HG02973 (cell line): ENCODE measurements at regions not wholly inside any gene's neighbourhood (a gene's known extent, or its start where the extent isn't known, plus 50 kb on each side); places are given as distances from the start of the nearest gene placed in this dataset.
A peak's percentile ranks its signal among the peaks of the same experiment; 100 is the strongest.

Experiments
- ATAC-seq: cut with Tn5 transposase; IDR thresholded peaks from one replicate; pipeline ENCODE4 v1.9.1; 2021; ENCODE audit warnings: moderate library complexity; ENCODE audit not compliant: unreplicated experiment

- ATAC-seq: no peak
These were observed 61.2 kb upstream of the RAB27B start for GRCh38 chr18:54767098-54767497.

GRCh38 chr18:54769526-54770464 is 58.5 kb upstream of the RAB27B start:
- ATAC-seq: no peak

- no peak for ATAC-seq
These were observed 56.2 kb upstream of the RAB27B start for GRCh38 chr18:54772056-54772455.

- no peak for ATAC-seq
These were observed 53.9 kb upstream of the RAB27B start for GRCh38 chr18:54774423-54774822.

- ATAC-seq: no peak
These were observed 53.2 kb upstream of the RAB27B start for GRCh38 chr18:54774981-54775665.

GRCh38 chr18:54775686-54776085 is 52.6 kb upstream of the RAB27B start:
- no peak for ATAC-seq

- peak; percentile 79 for ATAC-seq
These were observed 51.8 kb upstream of the RAB27B start for GRCh38 chr18:54776282-54776977.

GRCh38 chr18:54777118-54777791 is 51.0 kb upstream of the RAB27B start:
- no peak for ATAC-seq

GRCh38 chr18:54777989-54778388 is 50.3 kb upstream of the RAB27B start:
- ATAC-seq: no peak
